Mesodermal cell (in vitro differentiated cells): ENCODE measurements at regions not wholly inside any gene's neighbourhood (a gene's known extent, or its start where the extent isn't known, plus 50 kb on each side); places are given as distances from the start of the nearest gene placed in this dataset.
A peak's percentile ranks its signal among the peaks of the same experiment; 100 is the strongest.
"Not testable (repeated sequence)": the region's sequence is repeated elsewhere in the genome, so short reads cannot be mapped to it uniquely, and the experiment has no call there.

Experiments used
- H3K27ac ChIP-seq: 2 replicates; pipeline ENCODE4 v1.7.0; 2013; ENCODE audit warnings: mild to moderate bottlenecking, low read depth, low read length, moderate library complexity; ENCODE audit not compliant: severe bottlenecking
- H3K36me3 ChIP-seq: 2 replicates; pipeline ENCODE4 v1.7.1; 2013; ENCODE audit warnings: mild to moderate bottlenecking, low read length, moderate library complexity; ENCODE audit not compliant: control insufficient read depth, insufficient read depth
- H3K4me1 ChIP-seq: one replicate; pipeline ENCODE4 v1.7.1; 2013; ENCODE audit warnings: mild to moderate bottlenecking, low read length; ENCODE audit not compliant: insufficient read depth, control insufficient read depth, poor library complexity, severe bottlenecking
- H3K4me3 ChIP-seq: 2 replicates; pipeline ENCODE4 v1.7.0; 2013; ENCODE audit warnings: low read length, control low read depth, mild to moderate bottlenecking; ENCODE audit not compliant: insufficient read depth, poor library complexity, severe bottlenecking; ENCODE audit errors: extremely low read depth
- H3K9me3 ChIP-seq: 2 replicates; pipeline ENCODE4 v1.7.1; 2013; ENCODE audit warnings: mild to moderate bottlenecking, low read length, moderate library complexity; ENCODE audit not compliant: control insufficient read depth
- WGBS, 2 experiments: methylation state at CpG; one replicate each; pipeline ENCODE4 v1.1.5; 2013; ENCODE audit warnings: missing lambda C conversion rate in 2 of 2; ENCODE audit not compliant: insufficient coverage in 2 of 2; 5-methylcytosine and 5-hydroxymethylcytosine counted together

- H3K4me3 ChIP-seq, H3K36me3 ChIP-seq, H3K9me3 ChIP-seq, H3K27ac ChIP-seq: not testable (repeated sequence)
- 95% methylated on average over 1 to 2 of the region's 2 CpGs for WGBS, 2 experiments
- peaks cover 20% of the 10 kb centered on the region for H3K4me1 ChIP-seq
Observed at GRCh38 chr1:22336274-22336673, 115.4 kb upstream of the ZBTB40 start.

- not testable (repeated sequence) for H3K27ac ChIP-seq, H3K9me3 ChIP-seq, H3K4me3 ChIP-seq, H3K36me3 ChIP-seq
- H3K4me1 ChIP-seq = peaks cover 13% of the 10 kb centered on the region
- WGBS, 2 experiments = 82 to 90% methylated on average over 1 of the region's 2 CpGs
Observed at GRCh38 chr1:22336696-22337545, 114.7 kb upstream of the ZBTB40 start.

- Histone ChIP-seq H3K9me3 (no peaks in the 10 kb centered on the region), H3K36me3 (no peaks in the 10 kb centered on the region), H3K4me3 (no peak overlapping the region), H3K4me1 (peaks cover under 1% of the 10 kb centered on the region), H3K27ac (no peak overlapping the region)
- WGBS, 2 experiments = 94 to 98% methylated on average over 8 to 10 of the region's 12 CpGs
Observed at GRCh38 chr1:22338071-22338765, 113.4 kb upstream of the ZBTB40 start.

GRCh38 chr1:22339237-22339636, 112.4 kb upstream of the ZBTB40 start:
- Histone ChIP-seq H3K36me3 (no peaks in the 10 kb centered on the region), H3K27ac (no peak overlapping the region), H3K9me3 (no peaks in the 10 kb centered on the region), H3K4me1 (no peaks in the 10 kb centered on the region), H3K4me3 (no peak overlapping the region)
- 80 to 86% methylated on average over 10 to 14 of the region's 14 CpGs for WGBS, 2 experiments

- Histone ChIP-seq H3K4me3 (no peak overlapping the region), H3K36me3 (no peaks in the 10 kb centered on the region), H3K9me3 (no peaks in the 10 kb centered on the region), H3K27ac (no peak overlapping the region), H3K4me1 (no peaks in the 10 kb centered on the region)
- WGBS, 2 experiments = 94 to 100% methylated on average over 1 to 3 of the region's 4 CpGs
Observed at GRCh38 chr1:22340066-22340465, 111.6 kb upstream of the ZBTB40 start.

- Histone ChIP-seq H3K27ac (no peak overlapping the region), H3K4me1 (no peaks in the 10 kb centered on the region), H3K4me3 (no peak overlapping the region), H3K36me3 (no peaks in the 10 kb centered on the region), H3K9me3 (no peaks in the 10 kb centered on the region)
- WGBS, 2 experiments = 83 to 96% methylated on average over 4 of the region's 4 CpGs
Observed at GRCh38 chr1:22340873-22341272, 110.8 kb upstream of the ZBTB40 start.

- Histone ChIP-seq H3K27ac (peak overlapping the region; percentile 49), H3K4me3 (no peak overlapping the region), H3K36me3 (no peaks in the 10 kb centered on the region), H3K9me3 (no peaks in the 10 kb centered on the region), H3K4me1 (no peaks in the 10 kb centered on the region)
- 47 to 54% methylated on average over 21 to 24 of the region's 28 CpGs for WGBS, 2 experiments
Observed at GRCh38 chr1:22341791-22342605, 109.7 kb upstream of the ZBTB40 start.

- Histone ChIP-seq H3K36me3 (no peaks in the 10 kb centered on the region), H3K4me3 (no peak overlapping the region), H3K27ac (no peak overlapping the region), H3K4me1 (no peaks in the 10 kb centered on the region), H3K9me3 (no peaks in the 10 kb centered on the region)
- WGBS, 2 experiments = 90 to 96% methylated on average over 8 of the region's 8 CpGs
Observed at GRCh38 chr1:22342734-22343191, 108.9 kb upstream of the ZBTB40 start.

GRCh38 chr1:22343456-22344328, 108.0 kb upstream of the ZBTB40 start:
- Histone ChIP-seq H3K27ac (no peak overlapping the region), H3K4me1 (no peaks in the 10 kb centered on the region), H3K9me3 (no peaks in the 10 kb centered on the region), H3K36me3 (no peaks in the 10 kb centered on the region), H3K4me3 (no peak overlapping the region)
- 92 to 93% methylated on average over 27 to 29 of the region's 29 CpGs for WGBS, 2 experiments

GRCh38 chr1:22344329-22344630, 107.4 kb upstream of the ZBTB40 start:
- WGBS, 2 experiments = 74 to 91% methylated on average over 4 to 5 of the region's 5 CpGs
- H3K4me3 ChIP-seq = no peak overlapping the region
- no peaks in the 10 kb centered on the region for H3K36me3 ChIP-seq
- no peaks in the 10 kb centered on the region for H3K9me3 ChIP-seq
- H3K27ac ChIP-seq = no peak overlapping the region
- H3K4me1 ChIP-seq = no peaks in the 10 kb centered on the region
